IPS-15b (cell line): ENCODE measurements at regions not wholly inside any gene's neighbourhood (a gene's known extent, or its start where the extent isn't known, plus 50 kb on each side); places are given as distances from the start of the nearest gene placed in this dataset.

Experiments used
- H3K27me3 ChIP-seq: one replicate; pipeline ENCODE4 v1.6.1; 2013; ENCODE audit warnings: low read length; ENCODE audit not compliant: control insufficient read depth, insufficient read depth
- H3K36me3 ChIP-seq: one replicate; pipeline ENCODE4 v1.6.1; 2013; ENCODE audit warnings: low read length; ENCODE audit not compliant: control insufficient read depth, insufficient read depth
- H3K4me1 ChIP-seq: one replicate; pipeline ENCODE4 v1.6.1; 2013; ENCODE audit warnings: mild to moderate bottlenecking, low read length; ENCODE audit not compliant: control insufficient read depth, insufficient read depth
- H3K4me3 ChIP-seq: one replicate; pipeline ENCODE4 v1.5.1; 2013; ENCODE audit warnings: low read depth, low read length
- H3K9ac ChIP-seq: one replicate; pipeline ENCODE4 v1.6.1; 2013; ENCODE audit warnings: low read depth, mild to moderate bottlenecking, low read length
- H3K9me3 ChIP-seq: one replicate; pipeline ENCODE4 v1.6.1; 2013; ENCODE audit warnings: mild to moderate bottlenecking, low read length; ENCODE audit not compliant: control insufficient read depth, insufficient read depth

DNA sequence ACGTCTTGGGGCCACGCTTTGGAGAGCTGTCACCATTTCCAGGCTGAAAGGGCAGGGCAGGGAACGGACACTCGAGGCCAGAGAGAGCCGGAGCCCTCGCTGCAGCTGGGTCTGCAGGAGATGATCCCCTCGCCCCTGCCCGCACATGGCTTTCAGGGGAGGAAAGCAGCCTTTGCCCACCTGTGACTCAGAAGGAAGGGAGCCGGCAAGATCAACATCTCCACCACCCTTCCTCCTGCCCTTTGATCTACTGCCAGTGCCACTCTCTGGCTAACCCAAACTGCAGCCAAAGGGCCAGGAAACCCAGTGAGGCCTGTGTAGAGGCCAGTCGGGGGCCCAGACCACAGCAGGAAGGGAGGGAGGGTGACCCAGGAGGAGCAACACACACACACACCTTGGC lies 137.1 kb upstream of the ERCC6L2 start:
- Histone ChIP-seq H3K4me1 (no peaks in the 10 kb centered on the region), H3K9ac (no peak overlapping the region), H3K9me3 (no peaks in the 10 kb centered on the region), H3K27me3 (no peaks in the 10 kb centered on the region), H3K4me3 (no peak overlapping the region), H3K36me3 (no peaks in the 10 kb centered on the region)

DNA sequence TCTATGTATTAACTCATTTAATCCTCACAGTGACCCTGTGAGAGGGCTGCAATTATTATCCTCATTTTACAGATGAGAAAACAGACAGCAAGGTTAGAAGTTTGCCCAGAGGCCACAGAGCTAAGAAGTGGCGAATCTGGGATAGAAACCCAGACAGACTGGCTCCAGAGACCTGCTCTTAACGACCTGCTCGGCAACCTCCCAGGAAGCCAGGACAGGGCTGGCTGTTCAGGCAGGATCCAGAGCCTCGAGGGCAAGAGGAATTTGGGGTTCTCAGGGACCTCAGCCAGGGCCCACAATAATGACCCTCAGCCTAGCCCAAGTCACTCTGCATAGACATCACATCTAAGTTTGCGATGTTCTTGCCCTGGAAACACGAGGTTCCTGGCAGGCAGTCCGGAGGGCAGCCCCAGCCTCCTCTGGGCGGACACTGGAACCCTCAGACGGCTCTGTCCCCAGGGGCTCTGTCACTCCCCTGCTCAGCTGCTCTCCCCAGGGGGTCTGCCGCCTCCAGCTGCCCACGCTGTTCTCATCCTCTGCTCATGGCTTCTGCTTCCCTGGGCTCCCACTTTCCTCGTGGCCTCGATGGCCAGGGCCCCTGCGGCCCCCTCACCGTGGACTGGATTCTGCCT lies 138.5 kb upstream of the ERCC6L2 start:
- no peaks in the 10 kb centered on the region for H3K9me3 ChIP-seq
- no peaks in the 10 kb centered on the region for H3K36me3 ChIP-seq
- no peak overlapping the region for H3K9ac ChIP-seq
- no peaks in the 10 kb centered on the region for H3K4me1 ChIP-seq
- H3K27me3 ChIP-seq, result no peaks in the 10 kb centered on the region
- H3K4me3 ChIP-seq, result no peak overlapping the region

DNA sequence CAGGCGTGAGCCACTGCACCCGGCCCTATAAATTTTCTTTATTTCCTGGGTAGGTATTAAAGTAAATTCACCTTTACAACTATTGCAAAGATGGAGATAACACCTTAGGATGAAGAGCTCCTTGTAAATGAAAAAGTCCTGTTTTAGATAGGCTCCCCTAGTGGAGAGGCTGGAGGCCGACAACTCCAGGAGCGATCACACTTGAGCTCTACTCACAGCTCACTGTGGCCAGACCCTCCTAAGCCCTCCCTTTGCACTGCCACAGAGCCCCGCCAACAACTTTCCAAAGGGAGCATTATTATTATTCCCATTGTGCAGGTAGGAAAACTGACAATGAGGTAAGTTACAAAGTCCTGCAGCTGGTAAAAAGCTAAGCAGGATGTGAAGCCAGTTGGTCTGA lies 139.1 kb upstream of the ERCC6L2 start:
- no peaks in the 10 kb centered on the region for H3K9me3 ChIP-seq
- no peaks in the 10 kb centered on the region for H3K4me1 ChIP-seq
- no peaks in the 10 kb centered on the region for H3K36me3 ChIP-seq
- H3K27me3 ChIP-seq, result no peaks in the 10 kb centered on the region
- no peak overlapping the region for H3K9ac ChIP-seq
- H3K4me3 ChIP-seq, result no peak overlapping the region

DNA sequence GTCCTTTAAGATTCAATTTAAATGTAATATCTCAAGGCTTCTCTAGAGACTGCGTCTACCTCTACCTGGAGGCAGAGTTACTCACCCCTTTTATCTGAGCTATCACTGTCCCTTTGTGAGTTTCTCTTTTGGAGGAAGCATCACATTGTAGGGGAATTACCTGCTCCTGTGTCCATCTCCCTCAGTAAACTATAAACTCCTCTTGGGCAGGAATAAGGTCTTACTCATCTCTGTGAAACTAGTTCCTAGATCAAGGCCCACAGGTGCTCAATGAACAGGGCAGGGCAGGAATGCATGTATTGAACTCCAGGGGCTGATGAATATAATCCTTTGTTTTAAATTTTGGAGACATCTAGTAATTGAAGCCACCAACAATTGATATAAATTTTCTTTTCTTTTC lies 139.8 kb upstream of the ERCC6L2 start:
- no peaks in the 10 kb centered on the region for H3K9me3 ChIP-seq
- H3K9ac ChIP-seq, result no peak overlapping the region
- H3K36me3 ChIP-seq, result no peaks in the 10 kb centered on the region
- no peaks in the 10 kb centered on the region for H3K27me3 ChIP-seq
- no peaks in the 10 kb centered on the region for H3K4me1 ChIP-seq
- no peak overlapping the region for H3K4me3 ChIP-seq

DNA sequence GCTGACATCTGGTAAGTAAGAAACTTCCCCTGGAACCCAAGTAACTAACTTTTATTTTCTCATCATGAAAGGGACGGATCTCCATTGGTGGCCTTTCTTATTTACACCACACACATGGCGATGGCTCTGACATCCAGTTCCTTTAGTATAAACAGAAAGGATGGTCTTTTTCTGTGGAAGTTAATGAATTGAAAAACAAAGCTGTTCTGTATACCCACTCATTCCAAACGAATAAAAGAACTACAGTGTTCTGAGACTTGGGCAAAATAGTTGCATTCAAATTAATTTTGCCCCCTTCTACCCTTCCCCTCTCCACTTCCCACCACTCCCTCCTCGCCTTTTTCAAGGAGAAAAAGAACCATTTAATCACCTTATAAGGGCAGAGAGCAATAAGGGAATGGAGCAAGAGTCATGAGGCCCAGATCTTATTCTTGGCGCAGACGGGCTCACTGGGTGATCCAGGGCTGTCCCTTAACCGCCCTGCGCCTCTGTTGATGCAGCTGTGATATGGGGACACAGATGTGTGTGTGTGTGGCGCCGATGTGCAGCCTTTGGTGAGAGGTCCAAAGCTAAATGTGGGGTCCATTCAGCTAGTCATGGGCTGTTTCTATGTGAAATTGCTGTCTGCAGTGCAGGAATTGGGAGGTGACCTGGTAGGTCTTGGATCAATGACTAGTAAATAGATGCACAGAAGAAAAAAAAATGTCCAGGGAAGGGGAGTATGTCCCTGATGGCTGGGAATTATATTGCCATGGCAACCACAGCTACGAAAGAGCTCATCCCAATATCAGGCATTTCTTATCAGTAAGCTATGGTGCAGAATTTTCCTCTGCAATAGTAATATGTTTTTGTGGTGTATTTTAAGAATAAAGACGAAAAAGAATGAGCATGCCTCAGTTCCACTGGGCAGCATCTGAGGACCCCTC lies 141.5 kb upstream of the ERCC6L2 start:
- no peak overlapping the region for H3K4me3 ChIP-seq
- no peak overlapping the region for H3K9ac ChIP-seq
- no peaks in the 10 kb centered on the region for H3K4me1 ChIP-seq
- H3K9me3 ChIP-seq, result no peaks in the 10 kb centered on the region
- H3K36me3 ChIP-seq, result no peaks in the 10 kb centered on the region
- no peaks in the 10 kb centered on the region for H3K27me3 ChIP-seq

DNA sequence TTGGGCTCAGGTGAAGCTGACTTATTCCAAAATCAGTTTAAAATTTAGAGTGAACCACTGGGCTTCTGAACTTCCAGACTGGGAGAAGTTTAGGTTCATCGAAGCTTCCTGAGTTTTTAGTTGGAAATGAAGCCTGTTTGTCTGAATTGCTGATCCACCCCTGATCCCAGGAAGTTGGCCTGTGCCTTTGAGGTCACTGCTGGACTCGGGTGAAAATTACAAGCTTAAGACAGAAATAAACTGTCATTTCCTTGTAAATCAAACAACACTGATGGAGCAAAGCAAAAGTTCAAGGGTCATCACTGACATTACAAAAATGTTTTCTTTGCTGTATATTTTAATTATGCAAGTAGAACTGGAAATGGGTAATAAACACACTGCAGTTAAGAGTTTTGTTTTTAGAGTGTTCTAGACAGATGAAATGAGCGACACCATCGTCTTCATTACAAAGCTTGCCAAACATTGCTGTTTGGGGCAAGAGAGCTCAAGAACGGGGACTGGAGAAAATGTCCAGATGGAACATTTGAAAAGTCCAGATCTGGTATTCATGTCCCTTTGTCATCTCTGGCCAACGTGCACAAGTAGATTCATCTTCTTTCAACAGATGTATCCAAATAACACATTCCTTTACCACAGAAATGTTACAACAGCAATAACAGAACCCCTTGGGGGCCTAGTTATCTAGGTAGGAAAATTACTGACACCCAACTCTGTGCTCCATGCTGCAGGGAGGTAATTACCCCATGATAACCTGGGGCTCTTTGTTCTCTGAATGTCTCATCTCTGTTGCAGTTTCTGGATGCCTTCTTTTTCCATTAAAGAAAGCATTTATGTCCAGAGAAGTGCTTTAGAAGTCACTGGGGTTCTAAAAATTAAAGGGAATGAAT lies 142.4 kb upstream of the ERCC6L2 start:
- Histone ChIP-seq H3K9ac (no peak overlapping the region), H3K27me3 (no peaks in the 10 kb centered on the region), H3K36me3 (no peaks in the 10 kb centered on the region), H3K4me3 (no peak overlapping the region), H3K9me3 (no peaks in the 10 kb centered on the region), H3K4me1 (no peaks in the 10 kb centered on the region)

DNA sequence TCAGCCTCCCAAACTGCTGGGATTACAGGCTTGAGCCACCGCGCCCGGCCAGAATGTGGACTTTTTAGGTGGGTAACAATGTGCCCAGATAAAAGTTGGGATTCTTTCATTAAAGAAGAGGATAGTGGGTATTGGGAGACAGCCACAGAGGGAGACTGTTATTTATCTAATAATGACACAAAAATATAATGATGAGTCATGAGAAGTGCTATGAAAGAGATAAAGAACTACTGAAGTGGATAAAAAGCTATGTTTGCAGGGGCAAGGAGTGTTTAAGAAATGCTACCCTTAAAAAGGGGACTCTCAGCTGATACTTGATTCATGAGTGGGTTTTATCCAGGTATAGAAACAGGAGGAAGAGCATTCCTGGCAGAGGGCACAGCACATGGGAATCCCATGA lies 143.6 kb upstream of the ERCC6L2 start:
- H3K9me3 ChIP-seq, result no peaks in the 10 kb centered on the region
- no peaks in the 10 kb centered on the region for H3K27me3 ChIP-seq
- H3K9ac ChIP-seq, result no peak overlapping the region
- no peaks in the 10 kb centered on the region for H3K36me3 ChIP-seq
- H3K4me1 ChIP-seq, result no peaks in the 10 kb centered on the region
- H3K4me3 ChIP-seq, result no peak overlapping the region

DNA sequence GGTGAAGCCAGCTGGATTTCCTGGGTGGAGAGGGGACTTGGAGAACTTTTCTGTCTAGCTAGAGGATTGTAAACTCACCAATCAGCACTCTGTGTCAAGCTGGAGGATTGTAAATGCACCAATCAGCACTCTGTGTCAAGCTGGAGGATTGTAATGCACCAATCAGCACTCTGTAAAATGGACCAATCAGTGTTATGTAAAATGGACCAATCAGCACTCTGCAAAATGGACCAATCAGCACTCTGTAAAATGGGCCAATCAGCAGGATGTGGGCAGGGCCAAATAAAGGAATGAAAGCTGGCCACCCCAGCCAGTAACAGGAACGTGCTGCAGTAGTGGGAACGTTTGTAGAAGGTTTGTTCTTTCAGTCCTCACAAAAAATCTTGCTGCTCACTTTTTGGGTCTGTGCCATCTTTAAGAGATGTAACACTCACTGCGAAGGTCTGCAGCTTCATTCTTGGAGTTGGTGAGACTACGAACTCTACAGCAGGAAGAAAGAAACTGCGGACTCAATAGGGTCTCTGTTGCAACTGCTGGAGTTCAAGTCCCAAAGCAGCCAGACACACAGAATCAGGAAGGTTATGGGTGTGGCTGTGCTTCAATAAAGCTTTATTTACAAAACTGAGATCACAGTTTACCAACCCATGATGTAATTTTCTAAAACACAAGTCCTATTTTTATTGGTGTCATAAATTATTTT lies 145.7 kb upstream of the ERCC6L2 start:
- Histone ChIP-seq H3K27me3 (no peaks in the 10 kb centered on the region), H3K9ac (no peak overlapping the region), H3K9me3 (no peaks in the 10 kb centered on the region), H3K36me3 (no peaks in the 10 kb centered on the region), H3K4me1 (no peaks in the 10 kb centered on the region), H3K4me3 (no peak overlapping the region)

DNA sequence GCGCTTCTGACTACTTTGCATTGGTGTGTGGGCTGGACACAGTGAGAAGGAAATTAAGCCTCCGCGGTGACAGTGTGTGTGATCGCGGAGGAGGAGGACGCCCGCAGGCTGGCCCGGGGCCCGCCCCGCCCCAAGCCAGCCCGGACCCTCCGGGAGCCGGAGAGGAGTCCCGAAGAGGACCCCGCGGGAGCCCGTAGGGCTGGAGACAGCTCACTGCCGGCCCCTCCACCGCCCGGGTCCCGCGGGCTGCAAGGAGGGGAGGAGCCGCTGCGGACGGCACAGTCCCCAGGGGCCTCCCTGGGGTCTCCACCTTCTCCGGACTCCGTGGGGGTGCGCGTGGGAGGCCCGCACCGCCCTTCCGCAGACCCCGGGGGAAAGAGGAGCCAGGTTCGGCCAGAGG lies 146.4 kb upstream of the ERCC6L2 start:
- Histone ChIP-seq H3K27me3 (no peaks in the 10 kb centered on the region), H3K4me1 (no peaks in the 10 kb centered on the region), H3K4me3 (no peak overlapping the region), H3K9ac (no peak overlapping the region), H3K9me3 (no peaks in the 10 kb centered on the region), H3K36me3 (no peaks in the 10 kb centered on the region)

DNA sequence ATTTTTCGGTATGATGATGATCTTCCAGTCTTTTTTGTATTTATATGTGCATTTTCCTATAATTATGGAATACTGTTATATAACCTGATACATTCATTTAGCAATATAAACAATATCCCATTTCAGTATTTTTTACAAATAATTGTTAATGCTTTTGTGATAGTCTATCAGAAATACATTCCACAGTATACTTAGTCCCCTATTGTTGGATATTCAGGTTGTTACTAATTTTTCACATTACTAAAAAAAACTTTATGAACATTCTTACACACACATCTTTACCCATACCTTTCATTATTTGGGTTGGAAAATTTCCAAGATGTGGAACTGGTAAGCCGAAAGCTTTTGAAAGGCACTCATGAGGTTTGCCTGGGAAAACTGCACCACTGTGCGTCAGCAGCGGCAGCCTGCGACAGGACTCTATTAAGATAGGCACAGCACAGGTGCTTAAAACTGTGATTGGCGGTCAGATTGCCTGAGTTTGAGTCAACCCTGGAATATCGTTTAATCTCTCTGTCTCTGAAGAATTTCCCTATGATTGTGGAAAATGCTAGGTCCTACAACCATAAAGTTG lies 147.5 kb upstream of the ERCC6L2 start:
- Histone ChIP-seq H3K36me3 (no peaks in the 10 kb centered on the region), H3K4me3 (no peak overlapping the region), H3K9me3 (no peaks in the 10 kb centered on the region), H3K9ac (no peak overlapping the region), H3K4me1 (no peaks in the 10 kb centered on the region), H3K27me3 (no peaks in the 10 kb centered on the region)

DNA sequence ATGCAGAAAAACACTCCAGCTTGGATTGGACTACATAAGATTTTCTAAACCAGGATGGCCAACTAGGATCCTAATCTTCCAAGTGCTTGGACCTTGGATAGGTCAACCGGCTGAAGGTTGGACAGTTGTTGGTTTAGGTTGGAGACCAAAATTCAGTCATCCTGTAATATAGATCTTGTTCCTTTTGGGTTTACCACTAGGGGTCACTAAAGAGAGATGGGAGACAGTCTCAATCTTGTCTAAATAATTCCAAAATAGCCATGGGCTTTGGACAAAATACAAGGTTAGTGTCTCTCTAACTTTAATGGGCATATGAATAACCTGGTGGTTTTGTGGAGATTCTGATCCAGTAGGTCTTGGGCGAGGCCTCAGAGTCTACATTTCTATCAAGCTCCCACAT lies 148.7 kb upstream of the ERCC6L2 start:
- Histone ChIP-seq H3K4me3 (no peak overlapping the region), H3K36me3 (no peaks in the 10 kb centered on the region), H3K27me3 (no peaks in the 10 kb centered on the region), H3K9ac (no peak overlapping the region), H3K4me1 (no peaks in the 10 kb centered on the region), H3K9me3 (no peaks in the 10 kb centered on the region)
